GM18867 (cell line): ENCODE measurements at regions not wholly inside any gene's neighbourhood (a gene's known extent, or its start where the extent isn't known, plus 50 kb on each side); places are given as distances from the start of the nearest gene placed in this dataset.
"Not testable (repeated sequence)": the region's sequence is repeated elsewhere in the genome, so short reads cannot be mapped to it uniquely, and the experiment has no call there.

Experiments used
- ATAC-seq: cut with Tn5 transposase; IDR thresholded peaks from one replicate; pipeline ENCODE4 v1.9.1; 2021; ENCODE audit warnings: mild to moderate bottlenecking, moderate library complexity; ENCODE audit not compliant: unreplicated experiment

DNA sequence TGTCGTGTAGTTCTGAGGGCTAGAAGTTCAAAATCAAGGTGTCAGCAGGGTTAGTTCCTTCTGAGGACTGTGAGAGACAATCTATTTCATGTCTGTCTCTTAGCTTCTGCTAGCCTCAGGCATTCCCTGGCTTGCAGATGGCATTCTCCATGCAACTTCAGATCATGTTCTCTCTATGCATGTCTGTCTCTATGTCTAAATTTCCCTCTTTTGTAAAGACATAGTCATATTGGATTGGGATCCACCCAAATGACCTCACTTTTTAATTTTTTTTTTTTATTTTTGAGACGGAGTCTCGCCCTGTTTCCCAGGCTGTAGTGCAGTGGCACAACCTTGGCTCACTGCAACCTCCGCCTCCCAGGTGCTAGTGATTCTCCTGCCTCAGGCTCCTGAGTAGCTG, 104.6 kb downstream of the RAP2B start:
- ATAC-seq, result no peak

GRCh38 chr3:153268564-153269279, 106.7 kb downstream of the RAP2B start:
- ATAC-seq, result no peak

GRCh38 chr3:153269730-153270129, 107.7 kb downstream of the RAP2B start:
- no peak for ATAC-seq

DNA sequence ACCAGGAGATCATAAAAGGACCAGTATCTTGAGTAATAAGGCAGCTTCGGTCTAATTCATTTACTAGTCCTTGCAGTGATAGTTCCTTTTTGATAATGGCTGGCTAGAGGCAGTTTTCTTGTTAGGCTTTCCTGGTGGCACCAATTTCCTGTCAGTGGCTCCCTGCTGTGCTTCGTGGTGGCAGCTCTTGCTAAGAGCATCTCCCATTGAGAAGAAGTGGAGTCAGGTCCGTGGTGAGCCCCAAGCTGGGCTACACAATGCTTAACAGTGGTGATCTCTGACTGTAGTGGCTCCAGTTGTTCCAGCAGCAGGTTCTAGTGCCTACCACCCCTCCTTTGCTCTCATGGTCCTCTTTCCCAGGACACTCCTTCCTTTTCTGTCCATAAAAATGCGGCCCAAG, 111.2 kb downstream of the RAP2B start:
- no peak for ATAC-seq

GRCh38 chr3:153273767-153274435, 111.9 kb downstream of the RAP2B start:
- no peak for ATAC-seq

GRCh38 chr3:153274561-153274960, 112.5 kb downstream of the RAP2B start:
- no peak for ATAC-seq

GRCh38 chr3:153275514-153275913, 113.5 kb downstream of the RAP2B start:
- no peak for ATAC-seq

GRCh38 chr3:153277029-153277428, 115.0 kb downstream of the RAP2B start:
- no peak for ATAC-seq

DNA sequence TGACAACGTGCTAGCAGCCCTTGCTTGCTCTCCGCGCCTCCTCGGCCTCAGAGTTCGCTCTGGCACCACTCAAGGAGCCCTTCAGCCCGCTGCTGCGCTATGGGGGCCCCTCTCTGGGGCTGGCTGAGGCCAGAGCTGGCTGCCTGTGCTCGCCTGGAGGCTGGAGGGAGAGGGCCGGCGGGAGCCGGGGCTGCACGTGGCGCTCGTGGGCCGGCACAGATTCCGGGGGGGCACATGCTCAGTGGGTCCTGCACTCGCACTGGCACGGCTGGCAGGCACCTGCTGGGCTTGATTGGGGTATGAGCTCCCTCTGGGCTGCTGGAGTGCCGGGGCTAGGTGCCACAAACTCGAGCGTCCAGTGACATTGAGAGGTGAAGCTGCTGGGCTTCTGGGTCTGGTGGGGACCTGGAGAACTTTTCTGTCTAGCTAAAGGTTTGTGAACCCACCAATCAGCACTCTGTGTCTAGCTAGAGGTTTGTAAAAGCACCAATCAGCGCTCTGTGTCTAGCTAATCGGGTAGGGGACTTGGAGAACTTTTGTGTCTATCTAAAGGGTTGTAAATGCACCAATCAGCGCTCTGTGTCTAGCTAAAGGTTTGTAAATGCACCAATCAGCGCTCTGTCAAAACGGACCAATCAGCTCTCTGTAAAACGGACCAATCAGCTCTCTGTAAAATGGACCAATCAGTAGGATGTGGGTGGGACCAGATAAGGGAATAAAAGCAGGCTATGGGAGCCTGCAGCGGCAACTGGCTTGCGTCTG, 119.4 kb downstream of the RAP2B start:
- ATAC-seq, result not testable (repeated sequence)

DNA sequence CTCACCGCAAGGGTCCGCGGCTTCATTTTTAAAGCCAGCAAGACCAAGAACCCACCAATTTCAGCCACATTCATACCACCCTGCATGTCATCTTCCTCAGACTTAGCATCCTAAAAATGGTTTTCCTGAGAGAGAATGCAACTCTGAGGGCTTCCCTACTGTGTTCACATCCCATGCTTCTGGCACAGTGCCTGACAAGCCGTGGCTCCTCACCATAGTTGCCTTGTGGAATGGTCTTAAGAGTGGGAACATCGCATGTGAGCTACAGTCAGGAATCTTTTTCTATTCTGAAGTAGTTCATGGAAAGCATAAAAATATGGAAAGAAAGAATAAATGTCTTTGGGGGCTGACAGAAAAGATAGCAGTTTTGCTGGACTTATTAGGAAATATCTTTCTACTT, 120.3 kb downstream of the RAP2B start:
- no peak for ATAC-seq

DNA sequence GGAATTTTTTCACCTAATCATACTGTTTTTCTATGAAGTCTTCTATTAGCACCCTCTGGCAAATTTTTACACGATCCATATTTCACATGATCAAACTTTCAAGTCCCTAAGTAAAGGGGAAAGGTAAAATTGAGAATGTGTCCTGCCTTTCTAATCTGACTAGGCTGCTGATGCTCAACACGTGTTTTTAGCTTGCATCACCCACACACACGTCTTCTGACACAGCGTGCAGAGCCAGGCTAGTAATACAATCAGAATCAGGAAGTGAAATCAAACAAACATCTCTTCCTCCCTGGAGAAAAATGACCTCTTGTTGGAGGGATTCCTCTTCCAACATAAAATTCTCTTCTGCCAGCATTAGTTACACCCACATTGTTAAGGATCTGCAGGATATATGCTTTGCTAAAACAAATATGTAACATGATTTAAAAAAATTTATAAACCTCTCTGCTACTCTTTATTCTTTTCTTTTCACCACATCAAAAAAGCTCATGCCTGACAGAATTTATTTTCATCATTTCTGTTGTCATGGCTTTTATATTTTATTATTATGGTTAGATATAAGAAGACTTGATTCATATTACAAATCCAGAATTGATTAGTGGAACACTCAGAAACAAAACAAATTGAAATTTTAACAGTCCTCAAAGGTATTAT, 122.4 kb downstream of the RAP2B start:
- peak; percentile 66 for ATAC-seq

DNA sequence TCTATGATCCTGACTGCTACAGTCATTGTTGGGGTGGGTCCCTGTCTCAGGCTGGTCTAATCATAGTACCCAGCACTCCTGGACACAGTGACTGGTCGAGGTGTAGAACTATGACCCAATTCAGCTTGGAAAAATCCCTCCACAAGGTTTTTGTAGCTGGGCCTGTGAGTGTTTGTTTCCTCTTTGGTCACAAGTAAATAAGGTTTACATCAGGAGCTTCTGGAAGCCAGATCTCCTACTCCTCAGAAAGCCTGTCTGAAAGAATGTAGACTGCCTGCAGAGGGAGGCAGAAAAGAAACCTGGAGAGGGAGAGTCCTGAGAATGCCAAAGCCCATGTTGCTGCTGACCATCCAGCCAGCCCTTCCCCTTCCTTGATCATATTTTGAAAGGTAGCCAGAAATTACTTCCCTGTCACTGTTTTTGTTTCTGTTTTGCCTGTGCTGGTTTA, 123.2 kb downstream of the RAP2B start:
- ATAC-seq, result no peak

DNA sequence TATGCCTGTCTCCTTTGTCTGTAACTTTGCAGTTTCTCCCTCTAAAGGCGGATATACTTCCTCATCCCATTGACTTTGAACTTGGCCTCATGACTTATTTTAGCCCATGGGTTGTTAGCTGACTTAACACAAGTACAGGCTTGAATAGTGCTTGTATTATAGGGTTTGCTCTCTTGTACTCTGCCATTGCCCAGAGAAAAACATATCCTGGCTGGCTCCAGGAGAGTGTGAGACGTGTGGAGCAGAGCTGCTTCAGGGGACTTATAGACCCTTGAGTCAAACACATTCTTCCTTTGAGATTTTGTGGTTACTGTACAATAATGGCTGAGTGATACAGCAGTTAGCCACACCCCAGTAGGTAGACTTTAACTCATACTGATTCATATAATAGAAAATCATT, 124.0 kb downstream of the RAP2B start:
- no peak for ATAC-seq

GRCh38 chr3:153287017-153287416, 125.0 kb downstream of the RAP2B start:
- no peak for ATAC-seq

GRCh38 chr3:153289334-153289808, 127.3 kb downstream of the RAP2B start:
- ATAC-seq, result no peak

GRCh38 chr3:153290268-153291015, 128.4 kb downstream of the RAP2B start:
- ATAC-seq, result no peak

DNA sequence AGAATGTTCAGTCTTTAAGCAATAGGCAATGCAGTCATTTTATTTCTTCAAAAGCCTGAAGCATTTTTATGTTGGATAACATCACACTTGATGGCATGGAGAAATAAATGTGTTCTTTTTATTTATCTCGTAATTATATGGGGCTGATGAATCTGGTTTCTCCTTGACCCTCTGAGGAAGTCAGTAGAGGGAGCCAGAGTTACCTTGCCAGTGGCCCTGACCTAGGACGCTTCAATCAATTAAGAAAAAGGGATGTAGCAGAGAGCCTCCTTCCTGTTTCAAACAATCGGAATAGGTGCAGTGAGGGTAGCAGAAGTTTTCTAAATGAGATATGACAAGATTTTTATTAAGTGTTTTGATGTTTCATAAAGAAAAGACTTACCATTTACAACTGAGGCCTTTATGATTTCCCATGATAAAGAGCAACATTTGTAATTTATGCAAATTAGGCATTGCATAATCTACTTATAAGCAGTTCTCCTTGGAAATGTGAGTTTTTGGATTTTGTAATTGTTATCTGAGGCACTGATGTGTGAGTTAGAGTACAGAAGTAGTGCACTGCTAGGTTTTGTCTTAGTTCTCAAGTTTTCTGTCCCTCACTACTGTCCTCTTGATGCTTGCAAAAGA, 129.1 kb downstream of the RAP2B start:
- ATAC-seq, result peak; percentile 78

DNA sequence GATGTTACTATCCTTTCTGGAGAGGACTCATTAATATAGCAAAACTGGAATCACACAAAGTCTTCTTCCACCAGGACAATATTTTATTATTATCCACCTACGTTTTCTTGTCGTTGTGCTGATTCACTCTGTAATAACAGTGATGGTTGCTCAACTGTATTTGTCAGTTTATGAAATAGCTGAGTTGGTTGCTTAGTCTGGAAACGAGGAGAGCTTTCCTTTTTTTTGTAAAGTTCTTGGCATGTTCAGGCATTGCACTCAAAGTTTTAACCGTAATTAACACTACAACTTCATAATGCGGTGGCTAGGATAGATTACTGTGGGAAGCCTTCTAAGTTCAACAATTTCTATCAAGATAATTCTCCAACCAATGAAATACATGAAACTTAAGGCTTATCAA, 131.2 kb downstream of the RAP2B start:
- no peak for ATAC-seq

DNA sequence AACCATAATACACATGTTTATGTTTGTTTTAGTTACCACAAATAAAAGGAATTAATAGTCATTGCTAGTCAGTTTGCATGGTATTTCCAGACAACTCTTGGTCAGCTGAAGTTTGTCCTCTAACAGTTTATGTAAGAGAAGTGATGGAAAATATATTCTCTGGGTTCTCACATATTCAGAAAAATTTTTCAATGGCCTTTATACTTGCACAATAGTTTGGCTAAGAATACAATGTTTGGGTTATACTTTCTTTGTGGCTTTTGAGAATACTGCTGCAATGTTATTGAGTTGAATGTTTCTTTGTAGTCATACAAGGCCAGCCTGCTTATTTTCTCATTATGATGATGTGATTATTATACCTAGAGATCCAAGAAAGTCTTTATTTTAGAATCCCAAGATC, 133.9 kb downstream of the RAP2B start:
- no peak for ATAC-seq

DNA sequence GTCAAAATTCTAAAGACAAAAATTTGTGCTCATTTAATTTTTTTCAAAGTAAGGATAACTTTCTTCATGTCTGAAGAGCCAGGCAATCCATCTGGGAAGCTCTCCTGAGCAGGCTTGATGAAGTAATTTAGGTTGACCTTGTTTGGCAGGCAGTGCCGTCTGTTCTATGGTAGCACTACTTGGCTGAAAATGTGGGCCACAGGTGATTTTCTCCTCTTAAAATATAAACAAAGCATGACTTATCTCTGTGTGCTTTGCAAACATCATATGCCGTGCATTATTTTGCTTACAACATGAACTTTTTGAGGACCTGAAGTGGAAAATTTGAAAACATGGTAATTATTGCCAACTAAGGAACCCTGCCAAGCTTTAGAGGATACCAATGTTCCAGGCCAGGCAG, 143.2 kb downstream of the RAP2B start:
- ATAC-seq, result no peak
